HepG2 (cell line): ENCODE measurements at regions not wholly inside any gene's neighbourhood (a gene's known extent, or its start where the extent isn't known, plus 50 kb on each side); places are given as distances from the start of the nearest gene placed in this dataset.

ENCODE experiments used
- ATAC-seq: fragments of 200-7000 bp; cut with Tn5 transposase; 3 replicates; pipeline ENCODE4 v1.9.1; 2020; ENCODE audit warnings: mild to moderate bottlenecking, moderate library complexity
- BruUV-seq: library from RNA; stranded (reverse); fragments of 400-500 nt; replicated peaks from 2 replicates; lab custom pipeline; 2021; lab: Mats Ljungman, UMichigan
- CTCF ChIA-PET: fragments of 300-600 bp; formaldehyde crosslinking; extraction: SDS; loops from one replicate; lab custom pipeline; 2021; ENCODE audit warnings: low total read pairs, inconsistent platforms, low intra/inter-chr PET ratio; lab: Yijun Ruan, JAX
- POLR2A ChIA-PET: fragments of 350-600 bp; sonication (Branson Sonifier 250); formaldehyde crosslinking; loops from one replicate; lab custom pipeline; 2020; ENCODE audit warnings: antibody characterized with exemption, inconsistent platforms; lab: Yijun Ruan, JAX
- DNase-seq: peaks from one replicate; pipeline ENCODE4 v3.0.0-alpha.2; 2015; ENCODE audit warnings: low spot score
- FAIRE-seq: peaks from 3 replicates; lab custom pipeline; 2011; peaks lifted over from hg19 to GRCh38; lab: Jason Lieb, UNC
- H2AFZ ChIP-seq: one replicate; pipeline ENCODE4 v1.6.1; 2011; ENCODE audit warnings: low read length, inconsistent platforms
- H3K27ac ChIP-seq: fragments of 300-600 bp; 3 replicates; pipeline ENCODE4 v1.8.0; 2011; ENCODE audit warnings: mixed run types, mild to moderate bottlenecking, mixed read lengths, low read length, inconsistent platforms; ENCODE audit not compliant: insufficient read depth; ENCODE audit errors: extremely low read length
- H3K27me3 ChIP-seq, 2 experiments: fragments of 200-600 bp in 1 of 2; 2 replicates in 1 of 2; 3 replicates in 1 of 2; pipeline versions ENCODE4 v1.6.0 to v1.8.0; 2011; ENCODE audit warnings: low read length in 2 of 2, mild to moderate bottlenecking in 2 of 2, moderate library complexity in 2 of 2, inconsistent platforms in 1 of 2; ENCODE audit not compliant: insufficient read depth in 2 of 2, control insufficient read depth in 1 of 2
- H3K36me3 ChIP-seq, 2 experiments: fragments of 200-600 bp in 1 of 2; replicated peaks in 1 of 2; 2 replicates in 1 of 2; 3 replicates in 1 of 2; pipeline versions ENCODE4 v1.5.1 to v1.8.0; 2011; ENCODE audit warnings: low read length in 2 of 2, inconsistent platforms in 1 of 2; ENCODE audit not compliant: insufficient read depth in 2 of 2, control insufficient read depth in 1 of 2
- H3K4me1 ChIP-seq: 2 replicates; pipeline ENCODE4 v1.5.1; 2012; ENCODE audit warnings: low read length, inconsistent platforms; ENCODE audit not compliant: insufficient read depth
- H3K4me2 ChIP-seq: 2 replicates; pipeline ENCODE4 v1.6.0; 2011; ENCODE audit warnings: low read depth, low read length, inconsistent platforms
- H3K4me3 ChIP-seq, 3 experiments: fragments of 200-600 bp in 1 of 3; sonication (generic), shearing (Covaris generic) in 1 of 3; replicated peaks in 1 of 3; 2 replicates each; pipeline ENCODE4 v1.5.1; 2011 to 2016; ENCODE audit warnings: low read length in 3 of 3, inconsistent platforms in 2 of 3, low read depth in 2 of 3, mild to moderate bottlenecking in 2 of 3, control low read depth in 1 of 3, mixed read lengths in 1 of 3; ENCODE audit not compliant: insufficient read depth in 1 of 3
- H3K79me2 ChIP-seq: one replicate; pipeline ENCODE4 v1.6.1; 2011; ENCODE audit warnings: low read length, inconsistent platforms; ENCODE audit not compliant: insufficient read depth
- H3K9ac ChIP-seq: 2 replicates; pipeline ENCODE4 v1.6.0; 2011; ENCODE audit warnings: mild to moderate bottlenecking, low read depth, low read length, inconsistent platforms; ENCODE audit not compliant: insufficient read depth
- H3K9me3 ChIP-seq: 2 replicates; pipeline ENCODE4 v1.5.1; 2012; ENCODE audit warnings: mild to moderate bottlenecking, low read length
- H4K20me1 ChIP-seq: 2 replicates; pipeline ENCODE4 v1.6.0; 2011; ENCODE audit warnings: inconsistent platforms, mild to moderate bottlenecking, low read length, moderate library complexity; ENCODE audit not compliant: insufficient read depth
- ASH2L ChIP-seq: fragments of 300-600, 200-600 bp; sonication (generic); IDR thresholded peaks from 2 replicates; pipeline ENCODE4 v1.7.0; 2017; ENCODE audit warnings: low read depth, mild to moderate bottlenecking, moderate library complexity, mixed read lengths, low read length; ENCODE audit not compliant: insufficient read length
- KLF6 ChIP-seq: IDR thresholded peaks from 2 replicates; pipeline ENCODE4 v1.8.0; 2016; ENCODE audit warnings: missing biosample characterization, missing genetic modification reagents
- PCBP2 ChIP-seq: fragments of 200-400 bp; formaldehyde crosslinking; optimal IDR thresholded peaks from 2 replicates; pipeline ENCODE3; 2018; ENCODE audit warnings: low read length, low read depth; ENCODE audit not compliant: poor library complexity, severe bottlenecking
- RARA ChIP-seq: IDR thresholded peaks from 2 replicates; pipeline ENCODE4 v1.6.1; 2016; ENCODE audit warnings: missing genetic modification reagents, missing compliant biosample characterization
- SMARCE1 ChIP-seq: fragments of 450-650 bp; IDR thresholded peaks from 2 replicates; pipeline ENCODE4 v1.6.1; 2017; ENCODE audit warnings: borderline replicate concordance
- ZNF230 ChIP-seq: sonication (generic); formaldehyde crosslinking; IDR thresholded peaks from 2 replicates; pipeline ENCODE4 v1.4.0; 2020; ENCODE audit warnings: mild to moderate bottlenecking, missing genetic modification reagents
- WGBS: methylation state at CpG from one replicate; pipeline ENCODE4 v1.1.6; 2017; ENCODE audit warnings: low lambda C conversion rate; 5-methylcytosine and 5-hydroxymethylcytosine counted together
- in situ Hi-C: cut with HindIII; loops from 2 replicates; pipeline ENCODE4 v1.10.0; 2017; ENCODE audit warnings: low pct_unique_long_range_greater_than_20kb; ENCODE audit not compliant: extremely low pct_ligation_motif_present
- intact Hi-C: fragments of 100-400 bp; cut with micrococcal nuclease; formaldehyde crosslinking; loops from one replicate; pipeline ENCODE4 v1.10.0; 2022; ENCODE audit not compliant: unreplicated experiment
- TF ChIP-seq, protein P1 (sequence below): sonication (generic); formaldehyde crosslinking; IDR thresholded peaks from 2 replicates; pipeline ENCODE4 v1.4.0; 2020; ENCODE audit warnings: mild to moderate bottlenecking, missing genetic modification reagents

DNA sequence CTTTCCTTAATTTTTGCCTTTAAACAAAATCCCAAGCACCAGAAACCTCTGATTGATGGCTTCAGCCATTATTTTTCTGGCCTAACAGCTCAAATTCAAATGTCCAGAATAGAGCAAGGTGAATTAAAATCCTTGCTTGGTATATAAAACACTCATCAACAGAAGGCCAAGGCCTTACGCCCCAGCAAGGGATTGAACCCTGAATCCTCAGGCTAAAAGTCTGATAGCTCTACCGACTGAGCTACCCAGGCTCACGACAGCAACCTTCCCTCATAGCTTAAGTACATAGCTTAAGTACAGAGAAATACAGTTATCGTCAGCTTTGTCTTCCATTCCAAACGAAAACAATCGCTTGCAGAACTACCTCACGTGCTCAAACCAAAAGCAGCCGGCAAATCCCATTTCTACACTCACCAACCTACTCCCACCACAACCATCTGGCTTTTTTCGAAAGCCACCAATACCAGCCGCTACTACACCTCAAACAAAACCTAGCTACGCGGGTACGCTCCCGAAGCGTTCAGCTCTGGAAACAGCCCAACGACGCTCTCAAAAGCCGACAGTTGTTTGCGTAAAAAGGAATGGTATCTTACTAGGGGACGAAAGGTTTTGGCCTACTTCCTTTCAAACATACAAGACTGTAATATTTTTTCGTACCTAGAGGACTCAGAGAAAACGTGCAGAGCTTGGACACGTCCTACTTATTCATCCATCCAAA lies 167.5 kb downstream of the GPX5 start:
- no peak for TF ChIP-seq SMARCE1
- no peak for TF ChIP-seq ZNF230
- no peak for TF ChIP-seq RARA (CRISPR knock-in tag)
- TF ChIP-seq ASH2L: no peak
- no peak for TF ChIP-seq KLF6 (CRISPR knock-in tag)
- in situ Hi-C loops: no loop called here
- H4K20me1 ChIP-seq: no peaks in the 10 kb centered on the region
- H3K27me3 ChIP-seq: peaks cover 0 to 47% of the 10 kb centered on the region in 2 experiments; a peak in 4 of 5 replicates
- ATAC-seq: no peak
- intact Hi-C loops: no loop called here
- no peak overlapping the region for H3K27ac ChIP-seq
- H3K79me2 ChIP-seq: no peaks in the 10 kb centered on the region
- no TSS peak for BruUV-seq
- H3K9me3 ChIP-seq: no peaks in the 10 kb centered on the region
- no peak overlapping the region for H3K4me3 ChIP-seq
- CTCF ChIA-PET: no interaction called here
- no peak overlapping the region for H3K9ac ChIP-seq
- no peak for DNase-seq
- no peak overlapping the region for H2AFZ ChIP-seq
- FAIRE-seq: no peak
- WGBS: 78% methylated on average over 23 of the region's 23 CpGs
- H3K36me3 ChIP-seq: no peaks in the 10 kb centered on the region
- no peak overlapping the region for H3K4me2 ChIP-seq
- H3K4me1 ChIP-seq: peaks cover 20% of the 10 kb centered on the region; the same call in 1 of the 2 replicates
- POLR2A ChIA-PET: interaction anchor here (0.6 kb wide), 1 partner anchor 19 kb away, joined by 4 read pairs; no protein-coding TSS in a partner anchor

DNA sequence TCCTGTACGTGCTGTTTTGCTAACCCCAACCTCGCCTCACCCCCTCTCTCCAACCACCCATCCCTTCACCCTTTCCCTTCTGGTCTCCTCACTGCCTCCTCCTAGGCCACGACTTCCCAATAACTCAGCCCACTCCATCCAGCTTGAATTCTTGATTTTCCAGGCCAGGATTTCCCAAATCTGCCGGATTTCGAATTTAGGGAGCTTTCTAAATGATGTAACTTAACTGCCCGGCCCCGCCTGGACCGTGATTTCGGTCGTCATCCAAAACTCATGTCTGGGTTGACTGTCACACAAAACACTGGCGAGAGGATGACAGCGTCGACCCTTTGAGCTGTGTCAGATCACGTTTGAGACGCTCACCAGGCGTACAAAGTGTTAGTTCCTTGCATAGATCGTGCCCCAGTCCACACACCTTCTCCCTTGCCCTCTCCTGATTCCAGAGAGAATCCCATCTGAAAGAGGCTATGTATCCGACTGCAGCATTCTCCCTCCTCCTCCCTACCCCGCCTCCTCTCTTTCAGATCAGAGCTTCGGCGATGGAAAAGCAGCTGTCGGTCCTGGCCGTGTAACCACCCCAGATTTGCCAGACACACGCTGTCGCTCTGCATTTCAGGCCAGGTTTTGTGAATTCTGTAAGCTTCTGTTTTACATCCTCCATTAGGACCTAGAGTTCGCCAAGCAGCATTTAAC lies 168.2 kb downstream of the GPX5 start:
- Histone ChIP-seq H2AFZ (no peak overlapping the region), H3K4me3 (no peak overlapping the region), H3K9ac (no peak overlapping the region), H3K36me3 (no peaks in the 10 kb centered on the region), H3K9me3 (no peaks in the 10 kb centered on the region), H3K4me2 (no peak overlapping the region), H3K27ac (no peak overlapping the region), H3K4me1 (peaks cover 20% of the 10 kb centered on the region; the same call in 1 of the 2 replicates), H3K27me3 (peaks cover 0 to 47% of the 10 kb centered on the region in 2 experiments; a peak in 4 of 5 replicates)
- intact Hi-C loops (no loop called here), in situ Hi-C loops (no loop called here)
- ChIA-PET POLR2A (no interaction called here), CTCF (no interaction called here)
- BruUV-seq: no TSS peak
- FAIRE-seq: no peak
- DNase-seq: no peak
- peak; percentile 41 for TF ChIP-seq PCBP2
- TF ChIP-seq, protein P1, sequence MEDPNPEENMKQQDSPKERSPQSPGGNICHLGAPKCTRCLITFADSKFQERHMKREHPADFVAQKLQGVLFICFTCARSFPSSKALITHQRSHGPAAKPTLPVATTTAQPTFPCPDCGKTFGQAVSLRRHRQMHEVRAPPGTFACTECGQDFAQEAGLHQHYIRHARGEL (CRISPR knock-in tag): no peak
- TF ChIP-seq, all 625 proteins: peak for 1
- 59% methylated on average over 26 of the region's 26 CpGs for WGBS
- ATAC-seq: no peak
- Histone ChIP-seq H4K20me1 (no peaks in the 10 kb centered on the region), H3K79me2 (no peaks in the 10 kb centered on the region)
